Endothelial cell (in vitro differentiated cells): ENCODE measurements at regions not wholly inside any gene's neighbourhood (a gene's known extent, or its start where the extent isn't known, plus 50 kb on each side); places are given as distances from the start of the nearest gene placed in this dataset.

ENCODE experiments used
- DNase-seq: peaks from one replicate; pipeline ENCODE4 v3.0.0; 2021; ENCODE audit warnings: low spot score
- H3K27ac Mint-ChIP-seq: one replicate; pipeline ENCODE4 v1.8.0; 2021; ENCODE audit warnings: mixed read lengths, inconsistent platforms; ENCODE audit not compliant: unreplicated experiment
- H3K27me3 Mint-ChIP-seq: one replicate; pipeline ENCODE4 v1.8.0; 2021; ENCODE audit warnings: mild to moderate bottlenecking, moderate library complexity, mixed read lengths, inconsistent platforms; ENCODE audit not compliant: unreplicated experiment
- H3K36me3 Mint-ChIP-seq: one replicate; pipeline ENCODE4 v1.8.0; 2021; ENCODE audit warnings: mild to moderate bottlenecking, low read depth, mixed read lengths, inconsistent platforms; ENCODE audit not compliant: unreplicated experiment
- H3K4me1 Mint-ChIP-seq: one replicate; pipeline ENCODE4 v1.8.0; 2021; ENCODE audit warnings: mild to moderate bottlenecking, mixed read lengths, inconsistent platforms; ENCODE audit not compliant: unreplicated experiment
- H3K4me3 Mint-ChIP-seq: one replicate; pipeline ENCODE4 v1.8.0; 2021; ENCODE audit warnings: mild to moderate bottlenecking, mixed read lengths, inconsistent platforms; ENCODE audit not compliant: unreplicated experiment
- H3K9me3 Mint-ChIP-seq: one replicate; pipeline ENCODE4 v1.8.0; 2021; ENCODE audit warnings: mixed read lengths, inconsistent platforms; ENCODE audit not compliant: unreplicated experiment
- TF ChIP-seq, protein P1 (sequence below): fragments of 200-600 bp; sonication (generic); IDR thresholded peaks from one replicate; pipeline ENCODE4 v1.5.0; 2021; ENCODE audit warnings: antibody characterized with exemption; ENCODE audit not compliant: unreplicated experiment

DNA sequence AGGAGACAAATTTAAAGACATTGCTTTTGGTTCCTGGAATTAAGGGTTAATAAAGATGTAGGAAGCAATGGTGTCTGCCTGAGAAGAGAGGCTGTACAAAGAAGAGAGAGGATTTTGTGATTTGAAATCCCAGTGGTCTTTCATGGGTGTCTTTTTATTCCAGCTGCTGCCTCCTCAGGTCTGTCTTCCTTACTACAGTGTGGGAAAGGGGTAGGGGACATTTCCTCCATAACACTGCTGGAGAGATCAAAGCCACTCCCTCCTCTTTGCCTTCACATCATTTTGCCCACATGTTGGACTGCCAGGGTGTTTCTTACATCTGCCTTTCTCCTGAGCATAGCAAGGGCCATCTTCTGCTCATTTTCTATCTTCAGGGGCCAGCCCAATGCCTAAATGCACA lies 348.5 kb downstream of the EN1 start:
- no peaks in the 10 kb centered on the region for H3K4me1 Mint-ChIP-seq
- H3K27me3 Mint-ChIP-seq: peaks cover 2% of the 10 kb centered on the region
- H3K27ac Mint-ChIP-seq: no peak overlapping the region
- TF ChIP-seq, protein P1, sequence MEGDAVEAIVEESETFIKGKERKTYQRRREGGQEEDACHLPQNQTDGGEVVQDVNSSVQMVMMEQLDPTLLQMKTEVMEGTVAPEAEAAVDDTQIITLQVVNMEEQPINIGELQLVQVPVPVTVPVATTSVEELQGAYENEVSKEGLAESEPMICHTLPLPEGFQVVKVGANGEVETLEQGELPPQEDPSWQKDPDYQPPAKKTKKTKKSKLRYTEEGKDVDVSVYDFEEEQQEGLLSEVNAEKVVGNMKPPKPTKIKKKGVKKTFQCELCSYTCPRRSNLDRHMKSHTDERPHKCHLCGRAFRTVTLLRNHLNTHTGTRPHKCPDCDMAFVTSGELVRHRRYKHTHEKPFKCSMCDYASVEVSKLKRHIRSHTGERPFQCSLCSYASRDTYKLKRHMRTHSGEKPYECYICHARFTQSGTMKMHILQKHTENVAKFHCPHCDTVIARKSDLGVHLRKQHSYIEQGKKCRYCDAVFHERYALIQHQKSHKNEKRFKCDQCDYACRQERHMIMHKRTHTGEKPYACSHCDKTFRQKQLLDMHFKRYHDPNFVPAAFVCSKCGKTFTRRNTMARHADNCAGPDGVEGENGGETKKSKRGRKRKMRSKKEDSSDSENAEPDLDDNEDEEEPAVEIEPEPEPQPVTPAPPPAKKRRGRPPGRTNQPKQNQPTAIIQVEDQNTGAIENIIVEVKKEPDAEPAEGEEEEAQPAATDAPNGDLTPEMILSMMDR: no peak
- no peaks in the 10 kb centered on the region for H3K36me3 Mint-ChIP-seq
- H3K9me3 Mint-ChIP-seq: no peaks in the 10 kb centered on the region
- DNase-seq: no peak
- H3K4me3 Mint-ChIP-seq: no peak overlapping the region

DNA sequence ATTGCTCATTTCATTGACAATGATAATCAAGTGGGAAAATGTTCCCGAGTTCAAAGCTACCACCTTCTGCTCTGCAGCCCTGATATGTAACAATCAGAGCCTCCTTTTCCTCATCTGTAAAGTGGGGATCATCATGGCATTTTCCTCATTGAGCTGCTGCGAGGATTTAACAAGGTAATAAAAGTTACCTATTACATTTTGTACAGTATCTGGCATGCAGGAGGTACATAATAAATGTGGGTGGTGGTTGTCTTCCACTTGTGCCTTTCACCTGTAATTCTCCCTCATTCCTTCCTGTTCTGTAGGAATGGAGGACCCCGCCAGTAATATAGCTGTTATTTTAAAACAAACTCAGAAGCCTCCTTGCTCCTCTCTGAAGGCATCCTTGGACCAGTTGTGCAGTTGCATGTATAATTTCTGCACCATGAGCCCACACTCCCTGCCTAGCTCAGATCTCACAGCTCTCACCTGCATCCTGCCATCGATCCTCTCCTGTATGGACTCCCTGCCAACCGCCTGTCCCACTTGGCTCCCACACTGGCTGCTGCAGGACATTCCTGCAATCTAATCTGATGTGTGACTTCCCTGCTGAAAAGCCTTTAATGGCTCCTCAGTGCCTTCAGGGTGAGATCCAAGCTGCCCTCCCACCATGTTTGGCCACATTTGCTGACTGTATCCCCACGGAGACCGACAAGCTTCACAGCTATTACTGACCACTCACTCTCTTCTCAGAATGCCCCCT lies 350.4 kb downstream of the EN1 start:
- Mint-ChIP-seq H3K4me3 (no peak overlapping the region), H3K27me3 (peaks cover 2% of the 10 kb centered on the region), H3K4me1 (no peaks in the 10 kb centered on the region), H3K36me3 (no peaks in the 10 kb centered on the region), H3K27ac (no peak overlapping the region), H3K9me3 (no peaks in the 10 kb centered on the region)
- TF ChIP-seq, protein P1: no peak
- no peak for DNase-seq

DNA sequence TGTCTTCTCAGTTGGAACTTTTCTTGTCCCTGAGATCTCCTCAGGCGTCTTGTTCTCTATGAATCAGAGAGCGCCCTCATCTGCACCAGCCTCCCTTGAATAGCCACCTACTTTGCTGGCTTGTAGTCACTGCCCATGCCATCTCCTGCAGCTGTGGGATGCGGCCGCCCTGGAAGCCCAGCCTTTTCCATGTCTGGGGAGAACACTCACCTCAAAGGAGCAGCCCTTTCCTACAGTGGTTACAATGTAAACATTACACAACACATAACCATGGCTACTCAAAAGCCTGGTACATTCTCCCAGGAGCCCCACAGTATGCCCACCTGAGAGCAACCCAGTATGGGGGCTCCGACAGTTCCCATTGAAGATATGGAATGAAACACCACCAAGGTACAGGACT lies 351.0 kb downstream of the EN1 start:
- TF ChIP-seq, protein P1: no peak
- no peaks in the 10 kb centered on the region for H3K4me1 Mint-ChIP-seq
- no peaks in the 10 kb centered on the region for H3K36me3 Mint-ChIP-seq
- no peak for DNase-seq
- H3K4me3 Mint-ChIP-seq: no peak overlapping the region
- H3K9me3 Mint-ChIP-seq: no peaks in the 10 kb centered on the region
- H3K27ac Mint-ChIP-seq: no peak overlapping the region
- no peaks in the 10 kb centered on the region for H3K27me3 Mint-ChIP-seq

DNA sequence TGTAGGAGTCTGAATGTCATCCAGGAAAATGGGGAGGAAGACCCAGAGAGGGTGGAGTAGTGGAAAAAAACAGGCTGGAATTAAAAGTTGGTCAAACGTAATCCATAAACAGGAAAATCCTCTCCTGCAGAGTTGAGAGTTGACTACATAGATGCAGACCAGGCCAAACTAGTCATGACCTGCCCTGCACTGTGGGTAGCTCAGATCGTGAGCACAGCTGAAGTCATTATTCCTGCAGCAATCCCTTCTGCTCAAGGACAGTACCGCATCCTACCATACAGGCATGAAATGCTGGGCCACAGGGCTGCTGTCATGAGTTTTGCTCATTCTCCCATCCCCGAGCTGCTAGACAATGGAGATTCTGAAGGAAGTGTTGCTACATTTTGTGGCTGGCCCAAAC lies 352.2 kb downstream of the EN1 start:
- TF ChIP-seq, protein P1: no peak
- no peak for DNase-seq
- Mint-ChIP-seq H3K27me3 (no peaks in the 10 kb centered on the region), H3K9me3 (no peaks in the 10 kb centered on the region), H3K4me3 (no peak overlapping the region), H3K36me3 (no peaks in the 10 kb centered on the region), H3K4me1 (no peaks in the 10 kb centered on the region), H3K27ac (no peak overlapping the region)

DNA sequence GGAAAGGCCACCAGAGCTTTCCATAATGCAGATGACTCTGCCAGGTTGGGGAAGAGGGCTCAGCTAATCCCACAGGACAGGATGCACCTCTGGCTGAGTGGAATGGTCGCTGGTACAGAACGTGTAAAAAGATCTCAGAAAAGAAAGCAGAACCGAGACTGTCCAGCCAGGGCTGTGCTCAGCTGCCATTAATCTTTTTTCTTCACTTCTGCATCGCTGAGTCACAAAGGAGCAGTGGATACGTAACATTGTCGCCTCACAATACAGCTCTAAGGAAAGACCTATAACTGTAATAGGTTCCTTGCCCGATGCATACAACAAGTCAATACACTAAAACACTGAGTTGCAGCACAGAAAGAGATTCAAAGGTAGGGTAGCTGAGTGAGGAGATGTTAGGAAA lies 354.2 kb downstream of the EN1 start:
- no peak for DNase-seq
- H3K9me3 Mint-ChIP-seq: no peaks in the 10 kb centered on the region
- H3K4me1 Mint-ChIP-seq: no peaks in the 10 kb centered on the region
- no peaks in the 10 kb centered on the region for H3K36me3 Mint-ChIP-seq
- H3K4me3 Mint-ChIP-seq: no peak overlapping the region
- peaks cover 2% of the 10 kb centered on the region for H3K27me3 Mint-ChIP-seq
- TF ChIP-seq, protein P1: no peak
- no peak overlapping the region for H3K27ac Mint-ChIP-seq
